Testis (tissue), 2 donors: ENCODE measurements at regions not wholly inside any gene's neighbourhood (a gene's known extent, or its start where the extent isn't known, plus 50 kb on each side); places are given as distances from the start of the nearest gene placed in this dataset.

Experiments
- POLR2A ChIP-seq: fragments of 450-650 bp; IDR thresholded peaks from one replicate; pipeline ENCODE4 v1.6.1; 2017; ENCODE audit warnings: antibody characterized with exemption, mild to moderate bottlenecking, moderate library complexity
- TF ChIP-seq, protein P1 (sequence below), 3 experiments: fragments of 450-650 bp in 2 of 3; fragments of 200-600 bp in 1 of 3; sonication (generic) in 1 of 3; IDR thresholded peaks; one replicate each; pipeline ENCODE4 v1.5.1; 2016 to 2019; ENCODE audit warnings: antibody characterized with exemption in 3 of 3, mild to moderate bottlenecking in 2 of 3, moderate library complexity in 1 of 3

DNA sequence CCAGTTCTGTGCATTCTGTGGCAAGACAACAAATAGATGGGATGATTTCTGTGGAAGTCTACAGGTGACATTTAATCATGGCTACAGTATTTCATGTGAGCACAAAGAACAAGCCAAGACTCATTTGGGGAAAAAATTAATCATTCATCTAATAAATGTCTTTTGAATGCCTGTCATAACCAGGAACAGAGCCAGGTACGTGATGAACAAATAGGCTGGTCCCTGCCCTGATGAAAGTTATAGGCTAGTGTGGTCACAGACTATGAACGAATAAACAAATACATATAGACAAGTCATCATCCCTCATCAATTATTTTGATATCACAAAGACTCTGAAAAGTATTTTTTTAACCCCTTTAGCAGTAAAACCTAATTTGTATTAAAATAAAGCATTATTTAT, 226.4 kb upstream of the RRP15 start:
- TF ChIP-seq, protein P1, sequence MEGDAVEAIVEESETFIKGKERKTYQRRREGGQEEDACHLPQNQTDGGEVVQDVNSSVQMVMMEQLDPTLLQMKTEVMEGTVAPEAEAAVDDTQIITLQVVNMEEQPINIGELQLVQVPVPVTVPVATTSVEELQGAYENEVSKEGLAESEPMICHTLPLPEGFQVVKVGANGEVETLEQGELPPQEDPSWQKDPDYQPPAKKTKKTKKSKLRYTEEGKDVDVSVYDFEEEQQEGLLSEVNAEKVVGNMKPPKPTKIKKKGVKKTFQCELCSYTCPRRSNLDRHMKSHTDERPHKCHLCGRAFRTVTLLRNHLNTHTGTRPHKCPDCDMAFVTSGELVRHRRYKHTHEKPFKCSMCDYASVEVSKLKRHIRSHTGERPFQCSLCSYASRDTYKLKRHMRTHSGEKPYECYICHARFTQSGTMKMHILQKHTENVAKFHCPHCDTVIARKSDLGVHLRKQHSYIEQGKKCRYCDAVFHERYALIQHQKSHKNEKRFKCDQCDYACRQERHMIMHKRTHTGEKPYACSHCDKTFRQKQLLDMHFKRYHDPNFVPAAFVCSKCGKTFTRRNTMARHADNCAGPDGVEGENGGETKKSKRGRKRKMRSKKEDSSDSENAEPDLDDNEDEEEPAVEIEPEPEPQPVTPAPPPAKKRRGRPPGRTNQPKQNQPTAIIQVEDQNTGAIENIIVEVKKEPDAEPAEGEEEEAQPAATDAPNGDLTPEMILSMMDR (IDR thresholded peaks at IDR 0.05): no peak
- no peak for TF ChIP-seq POLR2A
